K562 (cell line): ENCODE measurements at regions not wholly inside any gene's neighbourhood (a gene's known extent, or its start where the extent isn't known, plus 50 kb on each side); places are given as distances from the start of the nearest gene placed in this dataset.

ENCODE experiments used
- CEBPG ChIP-seq, 3 experiments: fragments of 200-800 bp in 1 of 3; sonication (Bioruptor generic) in 1 of 3; sonication (generic) in 1 of 3; formaldehyde crosslinking in 1 of 3; IDR thresholded peaks in 2 of 3; conservative IDR thresholded peaks in 1 of 3; 2 replicates each; pipeline versions ENCODE4 v1.6.1 to v1.8.0; 2016 to 2022; ENCODE audit warnings: missing compliant biosample characterization in 2 of 3, missing genetic modification characterization in 2 of 3, mild to moderate bottlenecking in 1 of 3, missing genetic modification reagents in 1 of 3
- CREM ChIP-seq: IDR thresholded peaks from 2 replicates; pipeline ENCODE4 v1.6.1; 2014; ENCODE audit warnings: antibody characterized with exemption, low read depth
- CXXC5 ChIP-seq: fragments of 250-450 bp; sonication (Bioruptor Pico); IDR thresholded peaks from 2 replicates; pipeline ENCODE4 v1.8.0; 2022; ENCODE audit warnings: inconsistent platforms, mild to moderate bottlenecking, moderate library complexity
- GABPA ChIP-seq: fragments of 200-800 bp; sonication (Bioruptor generic); conservative IDR thresholded peaks from 2 replicates; pipeline ENCODE4 v1.6.1; 2016; ENCODE audit warnings: low read depth, missing genetic modification characterization, missing compliant biosample characterization
- MEIS2 ChIP-seq: fragments of 450-650 bp; IDR thresholded peaks from 2 replicates; pipeline ENCODE4 v1.6.1; 2014; ENCODE audit warnings: mild to moderate bottlenecking; ENCODE audit not compliant: partially characterized antibody
- MYC ChIP-seq, 2 experiments: fragments of 250-450 bp in 1 of 2; sonication (Bioruptor Pico) in 1 of 2; IDR thresholded peaks; 2 replicates each; pipeline versions ENCODE4 v1.5.1 to v1.6.1; 2012 to 2021; ENCODE audit warnings: low read depth in 2 of 2, borderline replicate concordance in 1 of 2, improper control_type of control experiment in 1 of 2, low read length in 1 of 2, mild to moderate bottlenecking in 1 of 2, moderate library complexity in 1 of 2
- PHTF2 ChIP-seq: fragments of 250-450 bp; sonication (Bioruptor Pico); IDR thresholded peaks from 2 replicates; pipeline ENCODE4 v1.5.0; 2021; ENCODE audit warnings: mild to moderate bottlenecking
- POLR3A ChIP-seq: IDR thresholded peaks from 2 replicates; pipeline ENCODE4 v1.6.1; 2011; ENCODE audit warnings: borderline replicate concordance, mild to moderate bottlenecking, moderate library complexity; ENCODE audit not compliant: insufficient read length, insufficient read depth; ENCODE audit errors: extremely low read depth
- TEAD4 ChIP-seq, 2 experiments: sonication (generic) in 1 of 2; formaldehyde crosslinking in 1 of 2; IDR thresholded peaks; 2 replicates each; pipeline versions ENCODE4 v1.6.1 to v1.8.0; 2012 to 2022; ENCODE audit warnings: borderline replicate concordance in 1 of 2, inconsistent platforms in 1 of 2, low read length in 1 of 2, mild to moderate bottlenecking in 1 of 2, missing genetic modification reagents in 1 of 2
- TGIF2 ChIP-seq: sonication (generic); formaldehyde crosslinking; IDR thresholded peaks from 2 replicates; pipeline ENCODE4 v1.8.1; 2022; ENCODE audit warnings: mild to moderate bottlenecking, missing genetic modification reagents, moderate library complexity
- ZBTB40 ChIP-seq, 2 experiments: fragments of 450-650 bp in 1 of 2; sonication (generic) in 1 of 2; formaldehyde crosslinking in 1 of 2; IDR thresholded peaks; 2 replicates each; pipeline versions ENCODE4 v1.7.1 to v1.9.0; 2016 to 2022; ENCODE audit warnings: inconsistent platforms in 1 of 2, mild to moderate bottlenecking in 1 of 2, missing genetic modification reagents in 1 of 2
- ZBTB49 ChIP-seq: sonication (generic); formaldehyde crosslinking; IDR thresholded peaks from 2 replicates; pipeline ENCODE4 v1.8.0; 2022; ENCODE audit warnings: missing genetic modification reagents, mild to moderate bottlenecking, borderline replicate concordance
- ZNF589 ChIP-seq: fragments of 200-800 bp; sonication (Bioruptor generic); IDR thresholded peaks from 2 replicates; pipeline ENCODE4 v1.6.1; 2016; ENCODE audit warnings: low read depth, missing genetic modification characterization, missing compliant biosample characterization

GRCh38 chr3:72593881-72594397, 254.3 kb downstream of the SHQ1 start (continued):
- peak; percentile 29; the same call in 1 of the 2 replicates for TF ChIP-seq ZBTB40 (IDR thresholded peaks at IDR 0.05)
- no peak for TF ChIP-seq ZBTB40 (CRISPR knock-in tag; IDR thresholded peaks at IDR 0.05)
- TF ChIP-seq ZBTB49 (CRISPR knock-in tag) = no peak
- TF ChIP-seq PHTF2 (CRISPR knock-in tag) = no peak
- TF ChIP-seq GABPA (tag) = peak; percentile 72
- peak; percentile 51; the same call in 1 of the 2 replicates for TF ChIP-seq CEBPG (CRISPR knock-in tag; IDR thresholded peaks at IDR 0.05)
- TF ChIP-seq CEBPG (tag; conservative IDR thresholded peaks at IDR 0.05 in 1 of 2, IDR thresholded peaks at IDR 0.05 in 1 of 2) = peak; percentile 36 to 88; a peak in 3 of 4 replicates
- no peak for TF ChIP-seq TEAD4 (IDR thresholded peaks at IDR 0.05; ENCODE audit: low read length)
- no peak for TF ChIP-seq TEAD4 (CRISPR knock-in tag; IDR thresholded peaks at IDR 0.05; ENCODE audit: borderline replicate concordance)
- no peak for TF ChIP-seq POLR3A
- TF ChIP-seq CREM = 0 out of 2 replicates have a peak, but pooled peaks have one; percentile 15
- TF ChIP-seq ZNF589 = peak; percentile 87
- peak; percentile 39; the same call in 1 of the 2 replicates for TF ChIP-seq CXXC5 (CRISPR knock-in tag)
- TF ChIP-seq MYC (IDR thresholded peaks at IDR 0.05; ENCODE audit: low read depth, low read length) = 0 out of 2 replicates have a peak, but pooled peaks have one; percentile 42
- no peak for TF ChIP-seq MYC (CRISPR knock-in tag; IDR thresholded peaks at IDR 0.05; ENCODE audit: borderline replicate concordance, low read depth)
- no peak for TF ChIP-seq MEIS2
- TF ChIP-seq TGIF2 (CRISPR knock-in tag) = no peak
